ENCODE measurements at regions not wholly inside any gene's neighbourhood (a gene's known extent, or its start where the extent isn't known, plus 50 kb on each side); places are given as distances from the start of the nearest gene placed in this dataset.

GRCh38 chrX:124984140-124984813, 335.4 kb upstream of the TEX13C start:
- FAIRE-seq = no peak

More at GRCh38 chrX:124984140-124984813, 335.4 kb upstream of the TEX13C start:
- WGBS, 2 experiments (ENCODE audit: extremely low coverage in 1 of 2, insufficient coverage in 1 of 2, insufficient read length in 1 of 2, insufficient replicate concordance in 2 of 2, low coverage in 1 of 2, low lambda C conversion rate in 2 of 2, missing lambda C conversion rate in 1 of 2) = 93% methylated on average over 3 of the region's 3 CpGs; no CpG with 5 or more reads in 1 of the 2 experiments
- H2BK20ac ChIP-seq (ENCODE audit: low read length) = no peak overlapping the region
- no peak overlapping the region for H3K4me3 ChIP-seq (ENCODE audit: extremely low read depth in 1 of 4, insufficient read depth in 2 of 4, low read depth in 3 of 4, low read length in 4 of 4)
- H4K91ac ChIP-seq (replicated peaks; ENCODE audit: insufficient read length, low read length) = no peak overlapping the region
- H2BK5ac ChIP-seq (ENCODE audit: low read depth, low read length) = no peak overlapping the region
- no peak overlapping the region for H3K23ac ChIP-seq (ENCODE audit: insufficient read length)
- no peaks in the 10 kb centered on the region for H3K36me3 ChIP-seq (ENCODE audit: control insufficient read depth in 2 of 4, insufficient read depth in 4 of 4, low read length in 3 of 4)
- CTCF ChIA-PET (ENCODE audit: partially characterized antibody) = no interaction called here
- no peaks in the 10 kb centered on the region for H3K23me2 ChIP-seq (ENCODE audit: low read depth, low read length)
- no peak overlapping the region for H2BK120ac ChIP-seq (replicated peaks; ENCODE audit: low read depth, low read length)
- POLR2A ChIA-PET (ENCODE audit: partially characterized antibody) = no interaction called here
- no peak overlapping the region for H4K8ac ChIP-seq (ENCODE audit: extremely low read depth, insufficient read depth, low read length)
- no peak overlapping the region for H3K9ac ChIP-seq (replicated peaks in 1 of 4; ENCODE audit: extremely low read depth in 1 of 4, low read depth in 3 of 4, low read length in 3 of 4)
- H2AK5ac ChIP-seq (ENCODE audit: low read depth, low read length) = no peak overlapping the region
- no peaks in the 10 kb centered on the region for H3K27me3 ChIP-seq (replicated peaks in 1 of 4; ENCODE audit: control insufficient read depth in 3 of 4, extremely low read depth in 1 of 4, insufficient read depth in 3 of 4, low read length in 3 of 4)
- H3K4me2 ChIP-seq (ENCODE audit: insufficient read depth in 1 of 2, low read depth in 2 of 2, low read length in 2 of 2) = no peak overlapping the region
- H3K9me3 ChIP-seq (ENCODE audit: insufficient read depth in 2 of 2, low read depth in 1 of 2, low read length in 1 of 2) = no peaks in the 10 kb centered on the region
- H3K56ac ChIP-seq (replicated peaks; ENCODE audit: insufficient read length, low read depth, low read length) = no peak overlapping the region
- no peak overlapping the region for H2AFZ ChIP-seq (ENCODE audit: low read length)
- no peak overlapping the region for H3K27ac ChIP-seq (ENCODE audit: low read depth, low read length)
- no peak overlapping the region for H4K5ac ChIP-seq (ENCODE audit: insufficient read length, low read depth, low read length)
- H2BK15ac ChIP-seq (ENCODE audit: low read length) = no peak overlapping the region
- no peak overlapping the region for H3K4ac ChIP-seq (replicated peaks; ENCODE audit: insufficient read length, low read depth, low read length)
- no peaks in the 10 kb centered on the region for H4K20me1 ChIP-seq (replicated peaks in 1 of 2; ENCODE audit: control insufficient read depth in 1 of 2, insufficient read depth in 2 of 2, low read length in 2 of 2)
- H3K79me1 ChIP-seq (ENCODE audit: low read depth, low read length) = no peaks in the 10 kb centered on the region
- H2BK12ac ChIP-seq (ENCODE audit: low read depth, low read length) = no peak overlapping the region
- no peak overlapping the region for H3K14ac ChIP-seq (ENCODE audit: insufficient read length)
- H3K79me2 ChIP-seq (ENCODE audit: control insufficient read depth in 1 of 2, insufficient read depth in 2 of 2, low read length in 2 of 2) = no peaks in the 10 kb centered on the region
- H3K18ac ChIP-seq (ENCODE audit: extremely low read depth, low read length) = no peak overlapping the region
- no peaks in the 10 kb centered on the region for H3K4me1 ChIP-seq (replicated peaks in 1 of 4; ENCODE audit: control insufficient read depth in 3 of 4, insufficient read depth in 4 of 4, low read length in 3 of 4)
- no peak for DNase-seq (ENCODE audit: low read depth in 1 of 2, low spot score in 2 of 2)

Data from H1 (cell line).